GM12872 (cell line): ENCODE measurements at regions not wholly inside any gene's neighbourhood (a gene's known extent, or its start where the extent isn't known, plus 50 kb on each side); places are given as distances from the start of the nearest gene placed in this dataset.

Experiments
- CTCF ChIP-seq: IDR thresholded peaks from 3 replicates; pipeline ENCODE4 v1.5.1; 2011; ENCODE audit warnings: low read depth, mild to moderate bottlenecking, low read length, moderate library complexity; ENCODE audit not compliant: insufficient read depth

DNA sequence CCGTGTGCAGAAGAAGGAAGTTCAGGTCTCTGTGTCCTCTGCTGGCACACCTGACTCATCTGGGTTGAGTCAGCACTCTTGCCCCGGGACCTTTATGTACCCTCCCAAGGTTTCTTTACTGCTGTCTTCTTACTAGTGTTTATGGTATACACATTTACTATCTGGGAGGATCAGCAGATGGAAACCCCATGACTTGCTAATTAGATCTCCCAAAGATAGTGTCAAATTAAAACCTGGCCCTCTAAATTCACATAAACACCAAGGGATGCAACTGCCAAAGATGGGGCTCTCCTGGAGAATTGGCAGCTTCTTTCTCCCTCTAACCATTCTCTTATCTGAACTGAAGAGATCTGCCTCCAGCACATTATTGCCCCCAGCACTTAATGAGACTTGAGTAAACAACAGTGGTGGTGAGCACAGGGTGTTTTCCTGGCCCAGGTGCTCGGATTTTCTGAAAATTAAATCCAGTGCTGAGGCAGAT is 718.1 kb upstream of the SOX9 start:
- TF ChIP-seq CTCF, result no peak

GRCh38 chr17:71405101-71405500 is 715.7 kb upstream of the SOX9 start:
- no peak for TF ChIP-seq CTCF

- no peak for TF ChIP-seq CTCF
These were observed 712.8 kb upstream of the SOX9 start for GRCh38 chr17:71407981-71408380.

DNA sequence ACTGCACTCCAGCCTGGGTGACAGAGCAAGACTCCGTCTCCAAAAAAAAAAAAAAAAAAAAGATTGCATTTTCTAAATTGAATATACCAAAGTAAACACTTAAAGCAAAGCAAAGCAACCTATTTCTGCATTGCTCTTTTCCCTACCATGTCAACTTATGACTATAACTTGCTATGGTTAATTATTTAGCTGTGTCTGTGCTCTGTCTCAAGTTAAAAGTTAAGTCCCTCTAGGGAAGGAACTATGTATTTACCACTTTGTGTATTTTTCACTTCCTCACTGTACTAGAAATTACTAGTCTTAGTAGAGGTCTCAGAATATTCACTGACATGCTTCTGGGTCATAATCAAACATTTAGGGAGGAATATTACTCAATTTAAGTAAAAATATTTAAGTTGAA is 711.7 kb upstream of the SOX9 start:
- TF ChIP-seq CTCF, result no peak

- TF ChIP-seq CTCF, result no peak
These were observed 711.1 kb upstream of the SOX9 start for GRCh38 chr17:71409712-71410111.

DNA sequence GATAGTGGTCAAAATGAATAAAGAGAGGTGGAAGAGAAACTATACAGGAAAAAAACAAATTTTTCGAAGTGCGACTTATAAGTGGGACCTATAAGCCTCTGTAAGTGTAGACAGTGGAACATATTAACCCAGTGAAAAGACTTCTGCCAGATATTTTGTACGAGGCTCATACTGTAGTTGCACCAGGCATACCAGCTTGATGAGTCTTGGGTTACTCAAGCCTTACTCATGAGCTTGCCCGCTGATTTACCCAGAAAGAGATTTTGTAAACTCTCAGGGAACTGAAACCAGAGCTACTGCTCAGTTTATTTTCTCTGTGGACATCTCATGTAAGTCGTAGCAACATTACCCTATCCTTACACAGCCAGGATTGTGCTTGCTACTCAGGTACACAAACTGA is 708.0 kb upstream of the SOX9 start:
- no peak for TF ChIP-seq CTCF

DNA sequence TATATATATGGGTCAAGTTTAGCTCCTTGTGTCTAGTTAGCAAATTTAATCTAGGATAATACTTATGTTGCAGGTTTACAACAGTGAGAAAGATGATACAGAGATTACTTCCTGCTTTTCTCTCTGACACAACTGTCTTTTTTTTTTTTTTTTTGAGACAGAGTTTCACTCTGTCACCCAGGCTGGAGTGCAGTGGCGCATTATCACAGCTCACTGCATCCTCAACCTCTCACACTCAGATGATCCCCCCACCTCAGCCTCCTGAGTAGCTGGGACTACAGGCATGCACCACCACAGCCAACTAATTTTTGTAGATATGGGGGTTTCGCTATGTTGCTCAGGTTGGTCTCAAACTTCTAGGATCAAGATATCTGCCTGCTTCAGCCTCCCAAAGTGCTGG is 706.9 kb upstream of the SOX9 start:
- TF ChIP-seq CTCF, result no peak

DNA sequence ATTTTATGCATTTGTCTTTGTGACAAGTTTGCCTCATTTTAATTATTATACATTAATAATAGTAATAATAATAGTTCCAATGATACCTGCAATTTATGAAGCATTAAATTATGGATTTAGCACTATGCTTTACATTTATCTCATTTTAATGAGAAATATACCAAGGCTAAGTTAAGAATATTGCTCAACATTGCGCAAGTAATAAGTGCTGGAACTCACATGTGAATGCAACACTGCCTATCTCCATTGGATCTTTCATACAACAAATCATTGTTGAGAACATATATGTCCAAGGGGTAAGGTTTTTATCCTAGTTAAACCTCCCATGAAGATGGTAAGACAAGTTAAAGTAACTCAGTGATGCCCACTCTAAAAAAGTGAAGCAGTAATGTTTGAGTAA is 703.7 kb upstream of the SOX9 start:
- TF ChIP-seq CTCF, result no peak
